ENCODE measurements at regions not wholly inside any gene's neighbourhood (a gene's known extent, or its start where the extent isn't known, plus 50 kb on each side); places are given as distances from the start of the nearest gene placed in this dataset.

DNA sequence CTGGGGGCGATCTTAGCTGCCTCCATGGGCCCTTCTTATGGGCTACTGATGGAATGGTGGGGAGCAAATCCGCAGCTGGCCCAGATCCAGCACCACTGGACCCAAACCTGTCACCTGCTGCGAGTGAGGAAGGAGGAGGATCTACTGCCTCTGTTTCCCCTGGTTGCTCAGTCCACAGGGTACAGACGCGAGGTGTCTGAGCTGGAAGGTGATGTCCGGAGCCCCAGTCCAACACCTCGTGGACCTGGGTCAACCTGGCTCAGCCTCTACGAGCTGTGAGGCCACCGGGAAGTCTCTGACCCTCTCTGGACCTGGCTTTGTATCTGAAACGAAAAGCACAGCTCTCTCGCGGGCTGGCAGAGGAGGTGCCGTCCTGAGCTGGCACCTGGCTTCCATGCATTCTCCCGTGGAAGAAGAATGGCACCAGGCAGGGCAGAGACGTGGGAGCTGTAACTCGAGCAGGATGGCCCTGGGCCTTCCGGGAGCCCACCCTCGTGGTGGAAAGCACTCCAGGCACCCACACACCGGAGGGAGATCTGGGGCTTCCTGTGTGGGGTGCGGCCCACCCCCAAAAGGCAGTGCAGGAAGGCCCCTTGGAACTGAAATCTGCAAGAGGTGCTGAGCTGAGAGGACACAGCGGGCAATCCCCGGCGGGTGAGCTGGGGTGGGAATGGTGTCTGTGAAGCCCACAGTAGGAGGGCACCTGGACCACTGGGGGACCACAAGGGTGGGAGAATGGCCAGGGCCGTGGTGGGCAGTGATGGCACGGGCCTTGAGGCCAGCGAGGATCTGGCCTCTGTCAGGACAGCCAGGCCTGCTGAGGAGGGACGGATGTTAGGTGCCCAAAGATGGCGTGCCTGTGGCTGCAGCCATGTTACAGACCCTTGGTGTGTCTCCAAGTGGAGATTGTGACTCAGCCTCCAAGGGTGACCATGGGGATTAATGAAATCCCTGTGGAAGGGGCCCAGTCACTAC, 133.4 kb downstream of the OLFM1 start:
- DNase-seq: no peak

DNA sequence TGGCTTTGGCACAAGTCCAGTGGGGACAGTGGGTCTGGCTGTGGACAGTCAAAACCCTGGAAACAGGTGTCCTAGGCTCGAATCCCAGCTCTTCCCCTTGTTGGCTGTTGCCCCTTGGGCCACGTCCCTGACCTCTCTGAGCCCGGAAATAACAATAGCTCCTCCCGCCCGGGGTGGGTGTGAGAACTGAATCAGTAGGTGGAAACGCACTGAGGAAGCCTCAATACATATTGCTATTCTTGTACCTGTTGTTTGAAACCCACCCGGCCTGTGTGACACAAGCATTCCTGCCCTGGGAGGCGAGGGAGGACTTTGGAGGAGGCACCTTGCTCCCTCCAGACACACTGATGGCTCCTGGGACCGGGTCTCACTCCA, 134.1 kb downstream of the OLFM1 start:
- no peak for DNase-seq

DNA sequence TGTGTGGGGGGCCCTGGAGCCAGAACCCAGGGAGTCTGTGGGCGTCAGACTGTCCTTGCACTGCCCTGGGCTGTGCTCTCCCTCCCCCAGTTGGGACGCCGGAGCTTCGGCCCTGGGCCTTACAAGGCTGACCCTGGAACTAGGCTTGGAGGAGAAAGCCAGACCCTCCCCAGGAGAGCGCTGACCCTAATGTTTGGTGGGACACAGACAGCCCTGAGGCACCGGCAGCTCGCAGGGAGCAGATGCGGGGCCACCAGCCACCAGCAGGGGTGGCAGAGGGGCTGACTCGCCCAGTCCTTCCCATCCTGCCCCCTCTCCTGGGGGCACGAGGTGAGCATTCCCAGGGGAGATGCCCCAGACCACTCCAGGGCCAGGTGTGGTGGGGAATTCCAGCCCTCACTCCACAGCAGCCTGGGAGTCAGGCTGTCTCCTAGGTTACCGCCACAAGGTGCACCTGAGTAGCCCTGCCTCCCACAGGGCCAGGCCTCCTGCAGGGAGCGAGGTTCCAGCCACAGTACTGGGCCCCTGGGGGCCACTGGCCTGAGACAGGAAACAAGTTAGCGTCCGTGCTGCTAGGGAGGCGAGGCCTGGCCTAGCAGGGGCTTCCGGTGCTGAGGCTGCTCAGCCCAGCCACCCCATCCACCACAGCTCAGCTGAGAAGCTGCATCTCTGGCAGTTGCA, 134.6 kb downstream of the OLFM1 start:
- no peak for DNase-seq

DNA sequence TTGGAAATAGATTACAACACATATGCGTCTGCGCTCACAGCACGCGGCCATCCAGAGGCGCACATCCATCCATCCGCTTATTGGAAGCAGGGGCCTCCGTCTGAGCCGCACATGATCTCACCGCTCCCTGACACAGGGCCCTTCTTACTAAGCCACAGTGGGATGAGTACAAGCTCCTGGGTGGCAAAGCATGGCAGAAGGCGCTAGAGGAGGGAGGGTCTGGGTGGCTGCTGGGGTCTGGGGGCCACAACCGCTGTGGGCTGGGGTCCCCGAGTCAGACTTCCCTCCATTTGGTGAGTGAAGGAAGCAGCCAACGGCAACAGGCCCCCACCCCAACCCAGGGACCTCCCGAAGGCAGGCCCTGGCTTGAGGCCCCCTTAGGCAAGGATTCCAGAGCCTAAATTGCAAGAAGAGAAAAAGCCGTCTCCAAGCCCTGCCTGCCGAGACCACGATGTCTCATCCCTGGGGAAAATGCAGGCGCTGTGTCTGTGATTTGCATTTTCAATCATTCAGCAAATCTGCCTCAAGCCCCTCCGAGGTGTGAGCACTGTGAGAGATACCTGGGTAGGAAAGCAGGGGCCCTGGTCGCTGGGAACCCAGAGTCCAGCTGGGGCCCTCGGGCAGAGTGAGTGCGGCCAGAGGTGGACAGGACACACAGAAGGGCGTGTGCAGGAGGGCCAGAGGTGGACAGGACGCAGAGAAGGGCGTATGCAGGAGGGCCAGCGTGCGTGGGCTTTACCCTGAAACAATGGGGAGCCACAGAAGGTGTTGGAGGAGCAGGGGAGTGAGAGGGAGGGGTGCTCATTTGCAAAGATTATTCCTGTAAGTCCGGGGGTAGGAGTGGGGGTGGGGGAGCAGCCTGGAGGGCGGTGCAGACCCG, 135.7 kb downstream of the OLFM1 start:
- no peak for DNase-seq

DNA sequence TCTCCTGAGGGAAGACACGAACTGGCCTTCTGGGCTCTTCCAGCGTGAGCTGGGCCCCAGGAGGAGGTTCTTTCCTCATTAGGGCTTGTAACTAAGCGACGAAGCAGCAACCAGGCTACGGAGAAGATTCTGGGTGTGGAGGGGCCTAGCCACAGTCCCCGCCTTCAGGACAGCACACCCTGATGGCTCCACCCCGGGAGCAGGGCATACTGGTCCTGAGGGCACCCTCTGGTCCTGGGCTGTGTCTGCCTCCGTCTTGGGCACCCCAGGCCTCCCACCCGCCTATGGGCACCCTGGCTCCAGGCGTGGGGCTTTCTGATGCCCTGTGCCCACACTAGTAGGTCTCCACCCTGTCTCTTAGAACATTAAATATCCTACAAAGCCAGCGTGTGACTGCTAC, 136.4 kb downstream of the OLFM1 start:
- no peak for DNase-seq

DNA sequence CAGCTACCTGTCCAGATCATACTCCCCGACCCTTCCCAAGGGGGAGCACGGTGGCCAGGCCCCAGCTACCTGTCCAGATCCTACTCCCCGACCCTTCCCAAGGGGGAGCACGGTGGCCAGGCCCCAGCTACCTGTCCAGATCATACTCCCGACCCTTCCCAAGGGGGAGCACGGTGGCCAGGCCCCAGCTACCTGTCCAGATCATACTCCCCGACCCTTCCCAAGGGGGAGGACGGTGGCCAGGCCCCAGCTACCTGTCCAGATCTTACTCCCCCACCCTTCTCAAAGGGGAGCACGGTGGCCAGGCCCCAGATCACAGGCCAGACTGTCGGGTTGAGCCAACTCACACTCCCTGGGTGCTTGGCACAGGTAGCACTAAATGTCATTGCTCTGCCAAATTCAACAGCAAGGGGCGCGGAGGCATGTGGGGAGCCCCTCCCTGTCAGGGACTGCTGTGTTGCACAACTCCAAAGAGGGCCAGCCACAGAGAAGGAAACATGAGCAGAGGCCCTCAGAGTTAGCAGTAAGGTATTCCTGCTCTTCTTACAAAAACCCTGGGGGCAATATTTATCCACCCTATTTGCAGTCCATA, 136.9 kb downstream of the OLFM1 start:
- DNase-seq: no peak

DNA sequence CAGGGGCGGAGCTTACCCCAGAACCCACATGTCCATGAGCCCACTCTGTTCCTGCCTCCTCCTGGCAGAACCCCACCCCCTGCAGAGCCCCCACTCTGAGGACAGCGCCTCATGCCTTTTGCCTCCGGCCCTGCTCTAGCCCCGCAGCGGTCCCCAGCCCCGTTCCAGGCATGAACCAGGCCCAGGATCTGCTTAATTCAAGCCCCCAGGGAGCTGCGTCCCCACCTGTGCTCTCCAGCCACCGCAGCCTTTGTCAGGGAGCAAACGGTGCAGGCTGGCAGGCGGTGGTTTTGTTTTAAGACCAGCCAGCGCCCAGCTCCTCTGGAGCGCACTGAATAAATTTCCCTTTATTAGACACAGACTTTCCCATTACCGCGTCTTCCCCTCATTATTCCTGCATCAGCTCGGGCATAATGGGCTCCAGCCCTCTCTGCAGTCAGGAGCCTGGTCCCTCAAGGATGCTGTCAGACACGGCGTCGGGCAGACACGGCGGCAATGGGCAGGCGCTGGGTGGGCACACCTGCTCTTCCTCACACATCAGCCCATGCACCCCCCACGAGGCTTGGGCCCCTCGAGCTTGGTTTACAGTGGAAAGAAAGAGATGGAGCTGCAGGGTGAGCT, 137.6 kb downstream of the OLFM1 start:
- no peak for DNase-seq

DNA sequence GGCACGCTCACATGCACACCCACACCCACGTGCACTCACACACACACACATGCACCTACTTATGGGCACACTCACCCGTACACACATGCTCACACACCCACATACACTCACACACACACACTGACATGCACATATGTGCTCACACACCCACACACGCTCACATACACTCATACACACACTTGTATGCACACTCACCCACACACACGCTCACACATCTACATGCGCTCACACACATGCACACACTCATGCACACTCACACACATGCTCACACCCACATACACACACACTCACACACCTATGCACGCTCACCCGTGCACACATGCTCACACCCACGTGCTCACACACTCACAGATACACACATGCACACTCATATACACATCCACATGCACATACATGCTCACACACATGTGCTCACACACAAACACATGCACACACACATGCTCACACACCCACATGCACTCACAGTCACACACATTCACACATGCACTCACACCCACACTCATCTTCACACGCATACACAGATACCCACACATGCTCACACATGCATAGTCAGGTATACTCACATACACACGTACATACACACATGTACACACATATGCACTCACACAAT, 138.3 kb downstream of the OLFM1 start:
- no peak for DNase-seq

DNA sequence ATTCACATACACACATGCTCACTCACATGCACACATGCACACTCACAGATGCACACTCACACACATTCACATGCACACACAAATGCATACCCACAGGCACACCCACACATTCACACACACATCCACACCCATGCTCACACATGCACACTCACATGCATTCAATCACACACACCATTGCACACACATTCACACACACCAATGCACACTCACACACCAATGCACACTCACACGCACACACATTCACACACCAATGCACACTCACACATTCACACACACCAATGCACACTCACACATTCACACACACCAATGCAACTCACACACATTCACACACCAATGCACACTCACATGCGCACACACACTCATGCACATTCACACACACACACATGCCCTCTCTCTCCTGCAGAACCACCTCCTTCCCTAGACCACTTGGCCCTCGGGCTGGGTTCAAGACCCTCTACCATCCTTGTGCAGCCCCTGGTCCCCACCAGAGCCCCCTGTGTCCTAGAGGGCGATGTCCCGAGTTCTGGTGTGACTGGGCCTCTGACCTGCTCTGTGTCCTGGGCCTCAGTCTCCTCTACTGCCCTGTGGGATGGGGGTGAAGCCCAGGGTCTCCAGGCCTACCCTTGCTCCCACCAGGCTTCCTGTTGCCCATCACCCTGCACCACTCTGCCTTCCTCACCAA, 139.0 kb downstream of the OLFM1 start:
- no peak for DNase-seq

DNA sequence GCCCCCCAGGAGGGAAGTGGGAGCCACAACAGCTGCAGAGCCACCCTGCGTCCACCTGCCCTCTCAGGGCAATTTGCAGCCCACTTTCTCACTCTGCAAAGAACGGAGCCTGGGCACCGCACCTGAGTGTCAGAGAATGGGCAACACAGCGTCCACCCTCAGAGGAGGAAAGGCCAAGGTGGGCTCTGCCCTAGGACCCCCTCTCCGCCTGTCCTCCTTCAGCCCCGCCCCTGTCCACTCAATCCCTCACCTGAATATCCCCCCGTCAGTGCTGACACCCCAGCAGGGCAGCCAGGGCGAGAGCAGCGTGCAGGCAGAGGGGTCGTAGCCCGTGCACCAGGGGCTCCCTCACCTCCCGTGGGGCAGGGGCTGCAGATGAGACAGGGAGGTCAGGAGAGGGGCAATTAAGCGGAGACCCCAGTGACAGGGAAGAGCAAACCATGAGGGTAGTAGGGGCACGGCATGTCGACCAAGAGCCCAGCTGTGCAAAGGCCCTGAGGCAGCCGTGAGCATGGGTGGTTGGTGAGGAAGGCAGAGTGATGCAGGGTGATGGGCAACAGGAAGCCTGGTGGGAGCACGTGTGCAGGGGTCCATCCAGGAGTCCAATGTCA, 140.3 kb downstream of the OLFM1 start:
- DNase-seq: no peak

DNA sequence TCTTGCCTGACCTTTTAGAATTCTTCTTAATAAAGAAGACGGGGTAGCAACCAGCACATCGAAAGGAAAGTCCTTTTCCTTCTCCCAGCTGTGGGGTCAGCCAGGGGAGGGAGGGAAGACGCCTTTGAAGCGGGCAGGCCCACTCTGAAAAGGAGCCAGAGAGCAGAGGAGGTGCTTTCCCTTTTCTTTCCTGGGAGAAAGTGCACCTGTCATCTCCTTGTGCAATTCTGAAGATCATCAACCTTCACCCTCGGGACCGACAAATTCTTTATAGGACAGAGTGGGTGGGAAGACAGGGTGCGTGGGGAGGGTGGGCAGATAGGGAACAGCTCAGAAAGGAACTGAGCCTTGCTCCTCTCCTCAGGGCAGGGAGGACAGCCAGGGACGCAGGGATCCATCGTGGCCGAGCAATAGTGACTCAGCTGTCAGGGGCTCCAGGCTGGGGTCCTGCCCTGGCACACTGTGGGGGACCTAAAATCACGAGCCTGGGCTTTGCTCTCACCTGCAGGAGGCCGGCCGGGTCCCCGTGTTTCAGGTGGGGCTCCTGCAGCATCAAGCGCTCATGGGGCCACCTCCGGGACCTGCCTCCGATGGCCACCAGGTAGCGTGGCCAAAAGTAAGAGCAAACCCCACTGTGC, 141.0 kb downstream of the OLFM1 start:
- no peak for DNase-seq

DNA sequence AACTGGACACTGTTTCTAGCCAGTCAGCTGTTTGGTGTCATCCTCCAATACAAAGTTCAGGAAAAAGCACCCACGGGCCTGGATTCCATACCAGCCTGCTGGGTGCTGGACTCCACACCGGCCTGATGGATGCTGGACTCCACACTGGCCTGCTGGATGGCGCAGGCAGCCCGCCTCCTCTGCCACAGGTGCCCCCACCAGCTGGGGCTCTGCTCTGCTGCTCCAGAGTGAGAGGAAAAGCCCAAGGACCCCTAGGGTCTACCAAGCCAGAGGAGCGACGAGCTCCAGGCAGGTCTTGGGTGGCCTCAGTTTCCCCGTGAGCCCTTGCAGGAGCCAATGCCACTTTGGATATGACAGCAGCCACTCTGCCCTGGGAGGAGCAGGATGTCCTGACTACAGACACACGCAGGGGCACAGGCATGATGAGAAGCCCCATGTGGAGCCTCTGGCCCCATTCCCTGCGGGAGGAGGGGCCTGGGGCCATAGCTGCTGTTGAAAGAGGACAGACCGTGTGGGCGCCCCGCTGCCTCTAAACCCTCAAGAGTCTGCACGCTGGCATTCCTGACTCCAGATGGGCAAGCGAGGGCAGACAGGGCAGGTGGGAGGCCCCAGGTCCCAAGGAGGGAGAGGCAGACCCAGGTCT, 141.6 kb downstream of the OLFM1 start:
- no peak for DNase-seq

DNA sequence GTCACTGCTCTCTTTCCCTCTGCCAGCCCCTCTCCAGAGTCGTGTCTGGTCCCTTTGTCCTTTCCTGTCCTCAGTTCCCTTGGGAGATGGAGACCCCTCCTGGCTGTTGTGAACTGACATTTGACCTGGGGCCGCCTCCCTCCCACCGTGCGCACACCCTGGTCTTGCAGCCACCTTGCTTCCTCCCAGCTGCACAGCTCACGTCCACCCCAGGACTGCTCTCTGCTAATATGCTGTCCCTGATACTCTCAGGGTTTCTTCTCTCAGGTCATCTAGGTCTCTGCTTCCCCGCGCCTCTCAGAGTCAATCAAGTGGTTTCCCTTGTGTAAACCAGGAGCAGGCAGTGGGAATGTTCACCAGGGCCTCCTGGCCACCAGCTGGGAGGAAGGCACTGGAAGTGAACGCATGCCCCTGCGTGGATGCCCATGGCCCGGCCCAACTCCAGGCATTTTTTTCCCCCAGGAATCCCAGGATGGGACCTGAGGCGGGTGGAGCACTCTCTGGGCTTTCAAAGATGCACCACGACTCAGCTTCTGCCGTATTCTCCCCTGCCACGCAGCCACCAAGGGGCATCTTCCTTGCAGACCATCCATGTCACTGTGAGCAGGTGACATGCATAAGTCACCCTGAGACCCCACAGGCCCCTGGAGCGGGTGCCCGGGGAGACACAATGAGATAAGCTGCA, 142.4 kb downstream of the OLFM1 start:
- DNase-seq: no peak

DNA sequence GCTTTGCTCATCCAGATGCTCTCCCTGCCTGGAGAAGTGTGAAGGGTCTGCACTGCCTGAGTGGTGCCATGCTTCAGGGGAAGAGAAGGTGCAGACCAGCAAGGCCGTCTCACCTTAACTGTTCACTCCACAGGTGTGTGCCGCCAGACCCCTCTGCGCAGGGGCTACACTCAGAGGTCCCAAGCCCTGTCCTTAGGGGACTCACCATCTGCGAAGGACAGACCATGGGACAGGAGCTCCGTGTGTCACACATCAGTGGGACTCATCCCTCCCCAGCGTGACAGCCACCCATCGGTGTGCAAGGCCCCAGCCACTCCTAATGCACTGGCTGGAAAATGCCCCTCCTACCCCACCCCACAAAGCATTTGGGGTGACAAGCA, 142.9 kb downstream of the OLFM1 start:
- no peak for DNase-seq

DNA sequence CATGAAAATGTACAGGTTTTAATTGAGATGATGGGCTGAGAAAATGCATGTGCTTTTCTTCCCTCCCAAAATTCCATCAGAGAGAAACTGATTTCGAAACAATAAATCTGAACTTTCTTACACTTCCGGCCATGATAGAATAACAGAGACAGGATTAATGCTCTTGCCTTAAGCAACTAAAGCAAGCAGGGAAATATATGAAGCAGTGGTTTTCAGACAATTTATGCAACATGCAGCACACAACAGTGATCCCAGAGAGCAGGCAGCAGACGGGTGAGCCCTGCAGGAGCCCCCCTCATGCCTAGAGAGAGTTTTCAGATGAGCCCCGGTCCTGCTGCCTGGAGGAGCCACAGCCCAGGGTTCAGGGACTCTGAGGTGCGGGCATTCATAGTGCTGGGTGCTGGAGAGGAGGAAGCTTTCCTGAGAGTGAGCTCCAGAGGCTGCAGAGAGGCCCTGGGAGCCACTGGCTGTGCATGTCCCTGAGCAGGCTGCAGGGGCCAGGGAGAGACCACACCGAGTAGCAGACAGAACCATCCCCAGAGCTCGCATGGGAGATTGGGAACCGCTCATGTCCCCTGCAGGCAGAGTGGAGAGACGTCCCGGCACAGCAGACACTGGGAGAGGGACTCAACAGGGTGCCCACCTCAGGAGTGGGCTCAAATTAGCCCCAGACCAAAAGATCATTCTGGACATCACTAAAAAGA, 143.5 kb downstream of the OLFM1 start:
- DNase-seq: no peak

DNA sequence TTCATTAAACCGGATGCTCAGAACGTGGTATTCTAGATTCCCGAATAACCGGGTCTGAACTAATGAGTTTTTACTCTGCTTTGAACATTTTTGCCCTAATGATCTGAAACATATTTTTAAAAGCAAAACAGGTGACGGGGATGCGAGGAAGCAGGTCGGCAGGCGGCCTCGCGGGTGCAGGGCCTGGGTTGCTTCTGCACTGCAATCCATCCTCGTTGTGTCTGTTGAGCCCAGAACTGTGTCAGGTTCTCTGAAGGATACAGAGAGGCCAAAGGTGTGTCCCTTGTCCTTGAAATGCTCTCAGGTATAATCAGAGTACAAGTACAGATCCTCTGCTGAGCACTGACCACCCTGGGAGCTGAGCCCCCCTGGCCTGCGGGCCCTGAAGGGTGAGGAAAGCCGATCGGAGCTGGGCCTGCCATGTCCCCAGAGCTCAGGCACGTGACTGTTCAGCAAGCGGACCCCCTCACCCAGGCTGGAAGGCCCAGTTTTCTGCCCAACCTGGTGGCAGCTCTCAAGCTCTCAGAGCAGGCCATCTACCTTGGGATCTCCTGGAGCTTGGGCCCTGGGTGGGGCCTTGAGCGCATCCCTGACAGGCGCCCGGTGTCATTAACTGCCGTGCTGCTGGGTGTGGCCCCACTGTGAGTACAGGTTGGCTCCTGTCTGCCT, 151.8 kb downstream of the OLFM1 start:
- DNase-seq: no peak

DNA sequence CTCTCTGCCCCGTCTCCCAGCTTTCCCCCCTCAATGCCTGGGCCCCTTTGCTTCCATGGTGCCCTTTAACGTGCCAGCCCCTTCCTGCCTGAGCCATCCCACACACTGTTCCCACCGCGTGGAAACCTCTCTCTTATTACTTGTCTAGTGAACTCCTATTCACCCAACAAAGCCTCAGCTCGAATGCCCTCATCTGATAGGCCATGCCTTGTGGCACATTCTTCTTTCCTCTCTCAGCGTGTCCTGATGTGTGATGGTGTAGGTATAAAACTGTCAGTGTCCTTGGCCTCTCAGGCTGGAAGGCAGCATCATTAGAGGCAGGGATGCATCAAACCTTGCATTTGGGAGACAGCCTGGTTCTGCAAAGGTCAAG, 152.3 kb downstream of the OLFM1 start:
- DNase-seq: no peak

DNA sequence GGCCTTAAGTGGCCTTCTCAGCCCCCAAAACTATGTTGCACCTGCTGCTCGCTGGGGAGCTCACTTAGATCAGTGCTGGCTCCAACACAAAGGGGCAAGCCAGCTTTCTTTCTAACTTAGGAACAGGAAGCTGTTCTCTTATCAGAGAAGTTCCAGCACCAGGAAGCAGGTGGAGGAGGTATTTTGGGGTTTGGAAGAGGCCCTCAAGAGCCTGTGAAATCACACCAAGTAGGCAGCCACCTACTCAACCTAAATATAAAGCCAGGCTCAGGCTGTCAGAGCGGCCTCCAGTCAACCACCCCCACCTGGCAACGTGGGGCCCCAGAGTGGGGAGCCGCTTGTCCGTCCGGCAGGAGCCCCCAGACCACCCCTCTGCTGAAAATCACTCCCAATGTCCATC, 152.8 kb downstream of the OLFM1 start:
- no peak for DNase-seq
